Activated T-cell treated with anti-CD3 and anti-CD28 coated beads, Interleukin-2, amount 50 U/mL, for 48 hours (primary cell): ENCODE measurements at regions not wholly inside any gene's neighbourhood (a gene's known extent, or its start where the extent isn't known, plus 50 kb on each side); places are given as distances from the start of the nearest gene placed in this dataset.

Experiments
- DNase-seq, 2 experiments: peaks; one replicate each; pipeline ENCODE4 v3.0.0-alpha.2; 2020

GRCh38 chr10:61184429-61184828, 240.4 kb upstream of the RHOBTB1 start:
- no peak for DNase-seq

GRCh38 chr10:61183967-61184366, 240.0 kb upstream of the RHOBTB1 start:
- DNase-seq, result no peak

GRCh38 chr10:61181832-61182231, 237.8 kb upstream of the RHOBTB1 start:
- no peak for DNase-seq

GRCh38 chr10:61179771-61180170, 235.8 kb upstream of the RHOBTB1 start:
- DNase-seq, result no peak

- no peak for DNase-seq
Observed at GRCh38 chr10:61176424-61176823, 232.4 kb upstream of the RHOBTB1 start.

GRCh38 chr10:61175316-61175715, 231.3 kb upstream of the RHOBTB1 start:
- DNase-seq, result no peak

GRCh38 chr10:61173450-61173849, 229.5 kb upstream of the RHOBTB1 start:
- DNase-seq, result no peak

- DNase-seq, result no peak
Observed at GRCh38 chr10:61172182-61172926, 228.4 kb upstream of the RHOBTB1 start.

GRCh38 chr10:61170594-61170993, 226.6 kb upstream of the RHOBTB1 start:
- no peak for DNase-seq

- DNase-seq, result no peak
Observed at GRCh38 chr10:61169294-61169693, 225.3 kb upstream of the RHOBTB1 start.

- DNase-seq, result no peak
Observed at GRCh38 chr10:61166489-61166888, 222.5 kb upstream of the RHOBTB1 start.

GRCh38 chr10:61166065-61166464, 222.1 kb upstream of the RHOBTB1 start:
- no peak for DNase-seq

GRCh38 chr10:61164458-61165160, 220.6 kb upstream of the RHOBTB1 start:
- DNase-seq, result no peak

GRCh38 chr10:61163403-61163802, 219.4 kb upstream of the RHOBTB1 start:
- no peak for DNase-seq

- no peak for DNase-seq
Observed at GRCh38 chr10:61160253-61160652, 216.3 kb upstream of the RHOBTB1 start.

- DNase-seq, result no peak
Observed at GRCh38 chr10:61159253-61159652, 215.3 kb upstream of the RHOBTB1 start.

GRCh38 chr10:61157182-61157581, 213.2 kb upstream of the RHOBTB1 start:
- no peak for DNase-seq

- no peak for DNase-seq
Observed at GRCh38 chr10:61153771-61154170, 209.8 kb upstream of the RHOBTB1 start.

- DNase-seq, result no peak
Observed at GRCh38 chr10:61151059-61151458, 207.1 kb upstream of the RHOBTB1 start.

GRCh38 chr10:61148451-61148850, 204.5 kb upstream of the RHOBTB1 start:
- no peak for DNase-seq

GRCh38 chr10:61142987-61143386, 199.0 kb upstream of the RHOBTB1 start:
- DNase-seq, result no peak

GRCh38 chr10:61140765-61141392, 196.9 kb upstream of the RHOBTB1 start:
- no peak for DNase-seq

- no peak for DNase-seq
Observed at GRCh38 chr10:61139592-61139953, 195.6 kb upstream of the RHOBTB1 start.
